GM12872 (cell line): ENCODE measurements at regions not wholly inside any gene's neighbourhood (a gene's known extent, or its start where the extent isn't known, plus 50 kb on each side); places are given as distances from the start of the nearest gene placed in this dataset.

ENCODE experiments used
- CTCF ChIP-seq: IDR thresholded peaks from 3 replicates; pipeline ENCODE4 v1.5.1; 2011; ENCODE audit warnings: low read depth, mild to moderate bottlenecking, low read length, moderate library complexity; ENCODE audit not compliant: insufficient read depth

- TF ChIP-seq CTCF = no peak
These were observed 193.3 kb downstream of the RAMP3 start for GRCh38 chr7:45350896-45351295.

GRCh38 chr7:45358287-45358686 is 200.7 kb downstream of the RAMP3 start:
- TF ChIP-seq CTCF = no peak

- no peak for TF ChIP-seq CTCF
These were observed 201.7 kb downstream of the RAMP3 start for GRCh38 chr7:45359250-45359649.

- no peak for TF ChIP-seq CTCF
These were observed 202.2 kb downstream of the RAMP3 start for GRCh38 chr7:45359776-45360175.

- no peak for TF ChIP-seq CTCF
These were observed 206.1 kb downstream of the RAMP3 start for GRCh38 chr7:45363669-45364068.

- no peak for TF ChIP-seq CTCF
These were observed 207.8 kb downstream of the RAMP3 start for GRCh38 chr7:45365341-45365740.

- TF ChIP-seq CTCF = no peak
These were observed 207.7 kb upstream of the ADCY1 start for GRCh38 chr7:45366475-45366874.

GRCh38 chr7:45367026-45367425 is 207.1 kb upstream of the ADCY1 start:
- TF ChIP-seq CTCF = no peak
